HCT116 (cell line): ENCODE measurements at regions not wholly inside any gene's neighbourhood (a gene's known extent, or its start where the extent isn't known, plus 50 kb on each side); places are given as distances from the start of the nearest gene placed in this dataset.

Experiments used
- FOSL1 ChIP-seq: IDR thresholded peaks from 2 replicates; pipeline ENCODE4 v1.6.1; 2012; ENCODE audit warnings: low read depth
- JUND ChIP-seq: IDR thresholded peaks from 2 replicates; pipeline ENCODE4 v1.6.1; 2012
- POLR2AphosphoS5 ChIP-seq: IDR thresholded peaks from 2 replicates; pipeline ENCODE4 v1.6.1; 2011; ENCODE audit warnings: mild to moderate bottlenecking, low read depth, low read length, moderate library complexity
- RAD21 ChIP-seq: IDR thresholded peaks from 2 replicates; pipeline ENCODE4 v1.6.1; 2012; ENCODE audit warnings: low read depth, mild to moderate bottlenecking
- SIN3A ChIP-seq: IDR thresholded peaks from 2 replicates; pipeline ENCODE4 v1.6.1; 2012; ENCODE audit warnings: low read depth
- SP1 ChIP-seq: IDR thresholded peaks from 2 replicates; pipeline ENCODE4 v1.6.1; 2012; ENCODE audit warnings: low read depth
- TCF7L2 ChIP-seq: IDR thresholded peaks from 2 replicates; pipeline ENCODE4 v1.7.0; 2011; ENCODE audit warnings: borderline replicate concordance, inconsistent platforms; ENCODE audit not compliant: insufficient read depth, insufficient read length; ENCODE audit errors: extremely low read depth
- ZFX ChIP-seq: fragments of 450-650 bp; IDR thresholded peaks from 2 replicates; pipeline ENCODE4 v1.6.1; 2017
- ZNF274 ChIP-seq: fragments of 200-500 bp; sonication (Bioruptor generic); IDR thresholded peaks from 2 replicates; pipeline ENCODE4 v1.6.1; 2014; ENCODE audit warnings: mild to moderate bottlenecking, low read depth, low read length, inconsistent platforms
- TF ChIP-seq, protein P1 (sequence below), 3 experiments: fragments of 200-600 bp in 1 of 3; sonication (generic) in 1 of 3; IDR thresholded peaks in 2 of 3; conservative IDR thresholded peaks in 1 of 3; 2 replicates each; pipeline ENCODE4 v1.5.1; 2012 to 2017; ENCODE audit warnings: low read depth in 2 of 3, low read length in 2 of 3, antibody characterized with exemption in 1 of 3, borderline replicate concordance in 1 of 3, control low read depth in 1 of 3, mild to moderate bottlenecking in 1 of 3, mixed read lengths in 1 of 3, mixed run types in 1 of 3, moderate library complexity in 1 of 3; ENCODE audit not compliant: insufficient read depth in 1 of 3

DNA sequence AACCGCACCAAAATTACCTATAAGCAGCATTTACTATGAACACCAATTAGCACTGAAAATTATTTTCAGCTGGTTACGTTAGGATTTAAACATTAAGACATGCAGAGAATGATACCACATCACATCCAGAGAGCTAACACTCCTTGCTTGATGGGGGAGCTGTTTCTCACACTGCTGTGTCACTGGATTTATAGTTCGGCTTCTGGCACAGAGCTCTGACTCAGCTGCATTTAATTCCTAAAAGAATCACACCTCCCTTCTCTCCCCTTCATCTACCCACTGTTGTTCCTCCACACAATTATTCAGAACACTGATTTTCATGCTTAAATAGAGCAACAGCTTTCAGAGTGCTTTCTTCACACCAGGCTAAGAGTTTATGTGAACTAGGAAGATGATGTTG, 82.6 kb upstream of the SV2C start:
- TF ChIP-seq, protein P1, sequence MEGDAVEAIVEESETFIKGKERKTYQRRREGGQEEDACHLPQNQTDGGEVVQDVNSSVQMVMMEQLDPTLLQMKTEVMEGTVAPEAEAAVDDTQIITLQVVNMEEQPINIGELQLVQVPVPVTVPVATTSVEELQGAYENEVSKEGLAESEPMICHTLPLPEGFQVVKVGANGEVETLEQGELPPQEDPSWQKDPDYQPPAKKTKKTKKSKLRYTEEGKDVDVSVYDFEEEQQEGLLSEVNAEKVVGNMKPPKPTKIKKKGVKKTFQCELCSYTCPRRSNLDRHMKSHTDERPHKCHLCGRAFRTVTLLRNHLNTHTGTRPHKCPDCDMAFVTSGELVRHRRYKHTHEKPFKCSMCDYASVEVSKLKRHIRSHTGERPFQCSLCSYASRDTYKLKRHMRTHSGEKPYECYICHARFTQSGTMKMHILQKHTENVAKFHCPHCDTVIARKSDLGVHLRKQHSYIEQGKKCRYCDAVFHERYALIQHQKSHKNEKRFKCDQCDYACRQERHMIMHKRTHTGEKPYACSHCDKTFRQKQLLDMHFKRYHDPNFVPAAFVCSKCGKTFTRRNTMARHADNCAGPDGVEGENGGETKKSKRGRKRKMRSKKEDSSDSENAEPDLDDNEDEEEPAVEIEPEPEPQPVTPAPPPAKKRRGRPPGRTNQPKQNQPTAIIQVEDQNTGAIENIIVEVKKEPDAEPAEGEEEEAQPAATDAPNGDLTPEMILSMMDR (IDR thresholded peaks at IDR 0.05 in 2 of 3, conservative IDR thresholded peaks at IDR 0.05 in 1 of 3; ENCODE audit: borderline replicate concordance in 1 of 3, insufficient read depth in 1 of 3, low read depth in 2 of 3, low read length in 2 of 3) = no peak
- TF ChIP-seq SIN3A = no peak
- no peak for TF ChIP-seq RAD21
- no peak for TF ChIP-seq SP1
- no peak for TF ChIP-seq JUND
- TF ChIP-seq FOSL1 = no peak
- TF ChIP-seq POLR2AphosphoS5 = no peak
- TF ChIP-seq ZNF274 = no peak
- TF ChIP-seq ZFX = no peak
- TF ChIP-seq TCF7L2 = no peak
